ENCODE measurements at regions not wholly inside any gene's neighbourhood (a gene's known extent, or its start where the extent isn't known, plus 50 kb on each side); places are given as distances from the start of the nearest gene placed in this dataset.

DNA sequence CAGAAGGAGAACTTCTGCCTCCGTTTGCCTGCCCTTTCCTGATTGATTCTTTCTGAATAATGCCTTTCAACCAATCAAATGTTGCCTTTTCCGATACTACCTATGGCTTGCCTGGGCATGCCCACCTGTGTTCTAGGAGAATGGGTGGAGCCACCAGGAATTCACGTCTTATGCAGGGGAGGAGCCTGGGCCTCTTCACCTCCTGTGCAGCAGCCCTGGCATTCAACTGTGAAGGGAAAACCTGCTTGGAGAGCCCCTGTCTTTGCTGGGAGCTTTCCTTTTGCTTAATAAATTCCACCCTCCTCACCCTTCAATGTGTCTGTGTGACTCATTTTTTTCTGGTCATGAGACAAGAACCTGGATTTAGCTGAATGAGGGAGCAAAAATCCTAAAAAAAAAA, 730.7 kb downstream of the UQCRFS1 start:
- Histone ChIP-seq H3K27ac (no peak overlapping the region), H3K27me3 (no peaks in the 10 kb centered on the region), H3K9me3 (no peaks in the 10 kb centered on the region), H3K36me3 (no peaks in the 10 kb centered on the region), H3K4me1 (no peaks in the 10 kb centered on the region), H3K4me3 (no peak overlapping the region)
- intact Hi-C loops (cut with DNase I; ENCODE audit: low total_unique reads), result no loop called here
- TF ChIP-seq, protein P1, sequence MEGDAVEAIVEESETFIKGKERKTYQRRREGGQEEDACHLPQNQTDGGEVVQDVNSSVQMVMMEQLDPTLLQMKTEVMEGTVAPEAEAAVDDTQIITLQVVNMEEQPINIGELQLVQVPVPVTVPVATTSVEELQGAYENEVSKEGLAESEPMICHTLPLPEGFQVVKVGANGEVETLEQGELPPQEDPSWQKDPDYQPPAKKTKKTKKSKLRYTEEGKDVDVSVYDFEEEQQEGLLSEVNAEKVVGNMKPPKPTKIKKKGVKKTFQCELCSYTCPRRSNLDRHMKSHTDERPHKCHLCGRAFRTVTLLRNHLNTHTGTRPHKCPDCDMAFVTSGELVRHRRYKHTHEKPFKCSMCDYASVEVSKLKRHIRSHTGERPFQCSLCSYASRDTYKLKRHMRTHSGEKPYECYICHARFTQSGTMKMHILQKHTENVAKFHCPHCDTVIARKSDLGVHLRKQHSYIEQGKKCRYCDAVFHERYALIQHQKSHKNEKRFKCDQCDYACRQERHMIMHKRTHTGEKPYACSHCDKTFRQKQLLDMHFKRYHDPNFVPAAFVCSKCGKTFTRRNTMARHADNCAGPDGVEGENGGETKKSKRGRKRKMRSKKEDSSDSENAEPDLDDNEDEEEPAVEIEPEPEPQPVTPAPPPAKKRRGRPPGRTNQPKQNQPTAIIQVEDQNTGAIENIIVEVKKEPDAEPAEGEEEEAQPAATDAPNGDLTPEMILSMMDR (IDR thresholded peaks at IDR 0.05), result no peak
- TF ChIP-seq POLR2AphosphoS5 (IDR thresholded peaks at IDR 0.05) (no peak), POLR2A (IDR thresholded peaks at IDR 0.05) (no peak)
- DNase-seq (ENCODE audit: low spot score in 2 of 2), result no peak

DNA sequence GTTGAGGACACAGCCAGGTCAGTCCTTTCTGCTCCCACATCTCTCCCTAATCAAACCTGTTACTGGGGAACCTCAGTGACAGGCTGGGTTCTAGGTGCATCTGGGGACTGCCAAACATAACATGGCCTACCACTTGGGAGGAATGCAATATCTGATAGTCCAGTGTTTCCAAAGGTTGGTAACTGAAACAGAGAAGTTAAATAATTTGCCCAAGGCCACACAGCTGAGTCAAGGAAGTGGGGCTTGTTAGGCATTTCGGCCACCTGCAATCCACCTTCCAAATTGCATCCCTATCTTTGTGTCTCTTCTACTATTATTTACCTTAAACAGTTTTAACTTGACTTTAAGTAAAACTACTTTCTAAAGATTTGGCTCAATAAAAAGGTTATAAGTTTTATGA, 731.3 kb downstream of the UQCRFS1 start:
- Histone ChIP-seq H3K27ac (no peak overlapping the region), H3K4me1 (no peaks in the 10 kb centered on the region), H3K36me3 (no peaks in the 10 kb centered on the region), H3K4me3 (no peak overlapping the region), H3K9me3 (no peaks in the 10 kb centered on the region), H3K27me3 (no peaks in the 10 kb centered on the region)
- TF ChIP-seq, protein P1 (IDR thresholded peaks at IDR 0.05), result no peak
- TF ChIP-seq POLR2A (IDR thresholded peaks at IDR 0.05), result no peak
- TF ChIP-seq POLR2AphosphoS5 (IDR thresholded peaks at IDR 0.05), result no peak
- no peak for DNase-seq (ENCODE audit: low spot score in 2 of 2)
- intact Hi-C loops (cut with DNase I; ENCODE audit: low total_unique reads), result no loop called here

GRCh38 chr19:28475525-28475924, 737.4 kb downstream of the UQCRFS1 start:
- Histone ChIP-seq H3K27me3 (peaks cover 0 to 4% of the 10 kb centered on the region in 2 donors), H3K4me3 (no peak overlapping the region), H3K9me3 (no peaks in the 10 kb centered on the region), H3K27ac (no peak overlapping the region), H3K4me1 (no peaks in the 10 kb centered on the region), H3K36me3 (no peaks in the 10 kb centered on the region)
- DNase-seq (ENCODE audit: low spot score in 2 of 2), result no peak
- TF ChIP-seq POLR2A (IDR thresholded peaks at IDR 0.05), result no peak
- TF ChIP-seq POLR2AphosphoS5 (IDR thresholded peaks at IDR 0.05), result no peak
- TF ChIP-seq, protein P1 (IDR thresholded peaks at IDR 0.05), result no peak
- intact Hi-C loops (cut with DNase I; ENCODE audit: low total_unique reads), result no loop called here

DNA sequence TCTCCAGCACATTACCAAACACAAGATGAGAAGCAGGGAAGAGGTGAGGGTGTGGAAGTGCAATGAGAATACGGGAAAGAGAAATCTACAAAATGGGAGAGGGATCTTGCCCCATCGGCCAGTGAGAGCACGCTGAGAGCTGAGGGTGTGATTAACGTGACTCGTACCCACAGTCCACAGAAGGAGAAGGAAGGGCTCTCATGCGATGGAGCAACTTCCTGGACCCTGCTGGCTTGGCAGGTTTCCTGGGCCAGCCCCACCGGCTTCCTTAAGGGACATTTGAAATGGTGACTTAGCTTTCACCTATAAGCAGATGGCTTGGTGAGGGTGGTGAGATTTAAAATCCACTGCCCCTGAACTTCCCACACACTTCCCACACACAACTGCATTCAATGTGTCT, 740.1 kb downstream of the UQCRFS1 start:
- TF ChIP-seq POLR2AphosphoS5 (IDR thresholded peaks at IDR 0.05), result no peak
- no peak for TF ChIP-seq POLR2A (IDR thresholded peaks at IDR 0.05)
- TF ChIP-seq, protein P1 (IDR thresholded peaks at IDR 0.05), result no peak
- Histone ChIP-seq H3K36me3 (no peaks in the 10 kb centered on the region), H3K27me3 (peaks cover 0 to 4% of the 10 kb centered on the region in 2 donors), H3K4me1 (peaks cover 0 to 7% of the 10 kb centered on the region in 2 donors), H3K9me3 (no peaks in the 10 kb centered on the region), H3K27ac (no peak overlapping the region), H3K4me3 (no peak overlapping the region)
- DNase-seq (ENCODE audit: low spot score in 2 of 2), result no peak
- intact Hi-C loops (cut with DNase I; ENCODE audit: low total_unique reads), result no loop called here

DNA sequence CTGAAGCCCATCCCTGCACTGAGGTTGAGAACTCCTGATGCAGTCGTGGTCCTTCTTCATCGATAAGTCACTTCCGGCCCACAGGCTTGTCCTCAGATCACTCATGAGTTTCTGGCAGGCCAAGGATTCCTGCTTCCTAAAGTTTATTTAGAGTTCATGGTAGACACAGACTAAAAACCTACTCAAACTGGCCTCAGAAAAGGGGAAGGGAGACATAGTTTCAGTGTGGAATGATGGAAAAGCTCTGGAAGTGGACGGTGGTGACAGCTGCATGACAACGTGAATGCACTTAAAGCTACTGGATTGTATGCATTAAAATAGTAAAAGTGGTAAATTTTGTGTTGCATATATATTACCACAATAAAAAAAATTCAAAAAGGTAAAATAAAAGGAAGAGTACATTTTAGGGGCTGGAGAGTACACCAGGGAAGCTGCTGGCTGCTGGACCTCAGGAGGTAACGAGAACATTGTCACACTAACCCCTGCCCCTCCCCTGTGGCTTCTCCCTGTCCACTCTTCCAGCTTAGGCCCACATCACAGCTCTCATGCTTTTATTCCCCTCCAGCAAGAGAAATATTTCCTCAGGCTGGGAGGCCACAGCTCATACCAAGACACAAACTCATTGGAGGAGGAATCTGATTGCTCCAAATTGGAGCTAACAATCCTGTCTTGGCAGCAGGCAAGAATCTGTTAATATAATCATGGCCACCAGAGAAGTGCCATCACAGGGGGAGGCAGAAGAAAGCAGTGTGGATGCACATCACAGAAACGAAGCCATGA, 741.0 kb downstream of the UQCRFS1 start:
- no peaks in the 10 kb centered on the region for H3K9me3 ChIP-seq
- intact Hi-C loops (cut with DNase I; ENCODE audit: low total_unique reads), result no loop called here
- H3K36me3 ChIP-seq, result no peaks in the 10 kb centered on the region
- H3K4me1 ChIP-seq, result peaks cover 0 to 7% of the 10 kb centered on the region in 2 donors
- TF ChIP-seq POLR2AphosphoS5 (IDR thresholded peaks at IDR 0.05), result no peak
- H3K27me3 ChIP-seq, result peaks cover 0 to 4% of the 10 kb centered on the region in 2 donors
- no peak overlapping the region for H3K4me3 ChIP-seq
- H3K27ac ChIP-seq, result no peak overlapping the region
- no peak for DNase-seq (ENCODE audit: low spot score in 2 of 2)
